Trophoblast cell (in vitro differentiated cells and primary cell): ENCODE measurements at regions not wholly inside any gene's neighbourhood (a gene's known extent, or its start where the extent isn't known, plus 50 kb on each side); places are given as distances from the start of the nearest gene placed in this dataset.
"Not testable (repeated sequence)": the region's sequence is repeated elsewhere in the genome, so short reads cannot be mapped to it uniquely, and the experiment has no call there.

Experiments used
- DNase-seq, 2 donors: peaks; one replicate each; pipeline ENCODE4 v3.0.0-alpha.2; 2016
- H2AFZ ChIP-seq: 2 replicates; pipeline ENCODE4 v1.6.1; 2013; ENCODE audit warnings: low read length, moderate library complexity, mild to moderate bottlenecking; ENCODE audit not compliant: insufficient read depth, poor library complexity
- H2AK5ac ChIP-seq: 2 replicates; pipeline ENCODE4 v1.6.1; 2013; ENCODE audit warnings: mild to moderate bottlenecking, low read length
- H2BK120ac ChIP-seq: 2 replicates; pipeline ENCODE4 v1.6.1; 2013; ENCODE audit warnings: low read length, mild to moderate bottlenecking, moderate library complexity; ENCODE audit not compliant: insufficient read depth, poor library complexity
- H2BK12ac ChIP-seq: 2 replicates; pipeline ENCODE4 v1.6.1; 2013; ENCODE audit warnings: mild to moderate bottlenecking, low read length, moderate library complexity
- H2BK5ac ChIP-seq: 2 replicates; pipeline ENCODE4 v1.6.1; 2013; ENCODE audit warnings: low read length, low read depth, moderate library complexity, mild to moderate bottlenecking; ENCODE audit not compliant: poor library complexity
- H3K14ac ChIP-seq: 2 replicates; pipeline ENCODE4 v1.6.1; 2013; ENCODE audit warnings: mild to moderate bottlenecking, low read length
- H3K18ac ChIP-seq: 2 replicates; pipeline ENCODE4 v1.6.1; 2013; ENCODE audit warnings: mild to moderate bottlenecking, low read length
- H3K23ac ChIP-seq: 2 replicates; pipeline ENCODE4 v1.6.1; 2013; ENCODE audit warnings: low read length
- H3K27ac ChIP-seq: 2 replicates; pipeline ENCODE4 v1.5.1; 2013; ENCODE audit warnings: low read depth, mild to moderate bottlenecking, inconsistent platforms, low read length, moderate library complexity
- H3K27me3 ChIP-seq: 2 replicates; pipeline ENCODE4 v1.6.1; 2013; ENCODE audit warnings: inconsistent platforms, mild to moderate bottlenecking, low read length, moderate library complexity; ENCODE audit not compliant: insufficient read depth
- H3K36me3 ChIP-seq, 2 experiments: 1 replicate in 1 of 2; 2 replicates in 1 of 2; pipeline ENCODE4 v1.6.1; 2013; ENCODE audit warnings: low read length in 2 of 2, mild to moderate bottlenecking in 2 of 2, moderate library complexity in 1 of 2; ENCODE audit not compliant: insufficient read depth in 2 of 2, control insufficient read depth in 1 of 2
- H3K4ac ChIP-seq: 2 replicates; pipeline ENCODE4 v1.6.1; 2013; ENCODE audit warnings: low read depth, mild to moderate bottlenecking, low read length, moderate library complexity
- H3K4me1 ChIP-seq, 2 experiments: 1 replicate in 1 of 2; 2 replicates in 1 of 2; pipeline ENCODE4 v1.6.1; 2013; ENCODE audit warnings: low read length in 2 of 2, mild to moderate bottlenecking in 2 of 2, moderate library complexity in 1 of 2; ENCODE audit not compliant: insufficient read depth in 2 of 2, control insufficient read depth in 1 of 2
- H3K4me2 ChIP-seq: 2 replicates; pipeline ENCODE4 v1.6.1; 2013; ENCODE audit warnings: inconsistent platforms, mild to moderate bottlenecking, low read length, moderate library complexity
- H3K4me3 ChIP-seq: 2 replicates; pipeline ENCODE4 v1.5.1; 2013; ENCODE audit warnings: mild to moderate bottlenecking, low read depth, low read length, inconsistent platforms
- H3K79me1 ChIP-seq: one replicate; pipeline ENCODE4 v1.6.1; 2013; ENCODE audit warnings: low read length
- H3K79me2 ChIP-seq: 2 replicates; pipeline ENCODE4 v1.6.1; 2013; ENCODE audit warnings: low read length, mild to moderate bottlenecking; ENCODE audit not compliant: control insufficient read depth, insufficient read depth, poor library complexity
- H3K9ac ChIP-seq: 2 replicates; pipeline ENCODE4 v1.6.1; 2013; ENCODE audit warnings: mild to moderate bottlenecking, low read length
- H3K9me3 ChIP-seq: 2 replicates; pipeline ENCODE4 v1.6.1; 2013; ENCODE audit warnings: low read depth, mild to moderate bottlenecking, control low read depth, inconsistent platforms, low read length; ENCODE audit not compliant: insufficient read depth
- H4K12ac ChIP-seq: 2 replicates; pipeline ENCODE4 v1.6.1; 2013; ENCODE audit warnings: low read depth, mild to moderate bottlenecking, low read length, moderate library complexity
- H4K8ac ChIP-seq: 2 replicates; pipeline ENCODE4 v1.6.1; 2013; ENCODE audit warnings: low read depth, mild to moderate bottlenecking, low read length, moderate library complexity
- H4K91ac ChIP-seq: one replicate; pipeline ENCODE4 v1.6.1; 2013; ENCODE audit warnings: low read depth, mild to moderate bottlenecking, low read length, moderate library complexity
- WGBS: extraction: QIAGEN DNeasy Blood & Tissue Kit; methylation state at CpG from one replicate; pipeline ENCODE4 v1.1.7; 2013; ENCODE audit warnings: missing lambda C conversion rate; ENCODE audit not compliant: insufficient read length, insufficient coverage; ENCODE audit errors: extremely low coverage; 5-methylcytosine and 5-hydroxymethylcytosine counted together

- H3K27ac ChIP-seq, result no peak overlapping the region
- H2BK120ac ChIP-seq, result no peak overlapping the region
- H3K4me3 ChIP-seq, result no peak overlapping the region
- H3K4me1 ChIP-seq, result no peaks in the 10 kb centered on the region
- no peaks in the 10 kb centered on the region for H3K79me2 ChIP-seq
- no peak for DNase-seq
- H3K14ac ChIP-seq, result no peak overlapping the region
- H4K91ac ChIP-seq, result no peak overlapping the region
- no peak overlapping the region for H4K12ac ChIP-seq
- no peaks in the 10 kb centered on the region for H3K36me3 ChIP-seq
- H2BK5ac ChIP-seq, result no peak overlapping the region
- peak overlapping the region; percentile 22 for H3K9ac ChIP-seq
- no peak overlapping the region for H3K4me2 ChIP-seq
- no CpG with 5 or more reads among the region's 15 CpGs for WGBS
- no peak overlapping the region for H2BK12ac ChIP-seq
- H3K27me3 ChIP-seq, result no peaks in the 10 kb centered on the region
- no peak overlapping the region for H2AK5ac ChIP-seq
- no peak overlapping the region for H4K8ac ChIP-seq
- H3K79me1 ChIP-seq, result no peaks in the 10 kb centered on the region
- H3K9me3 ChIP-seq, result no peaks in the 10 kb centered on the region
- no peak overlapping the region for H2AFZ ChIP-seq
- no peak overlapping the region for H3K18ac ChIP-seq
- no peak overlapping the region for H3K4ac ChIP-seq
- H3K23ac ChIP-seq, result no peak overlapping the region
Measured at GRCh38 chr4:79723507-79723906, 315.5 kb upstream of the GK2 start.

- H3K4ac ChIP-seq, result no peak overlapping the region
- H3K4me3 ChIP-seq, result no peak overlapping the region
Measured at GRCh38 chr4:79700356-79700755, 292.3 kb upstream of the GK2 start.

GRCh38 chr4:79697444-79697843 is 289.4 kb upstream of the GK2 start:
- no peak overlapping the region for H2BK12ac ChIP-seq
- no peak overlapping the region for H4K12ac ChIP-seq
- peak in 1 of 2 donors; percentile 7 for DNase-seq
- no peak overlapping the region for H3K23ac ChIP-seq
- H3K14ac ChIP-seq, result no peak overlapping the region
- H3K4ac ChIP-seq, result no peak overlapping the region
- H3K36me3 ChIP-seq, result no peaks in the 10 kb centered on the region
- no peak overlapping the region for H3K27ac ChIP-seq
- H4K91ac ChIP-seq, result no peak overlapping the region
- H4K8ac ChIP-seq, result no peak overlapping the region
- H3K4me3 ChIP-seq, result no peak overlapping the region
- H3K18ac ChIP-seq, result no peak overlapping the region
- H3K79me2 ChIP-seq, result no peaks in the 10 kb centered on the region
- H3K27me3 ChIP-seq, result no peaks in the 10 kb centered on the region
- no peak overlapping the region for H2AK5ac ChIP-seq
- H3K9ac ChIP-seq, result no peak overlapping the region
- H2AFZ ChIP-seq, result no peak overlapping the region
- H3K9me3 ChIP-seq, result no peaks in the 10 kb centered on the region
- no peaks in the 10 kb centered on the region for H3K4me1 ChIP-seq
- H3K79me1 ChIP-seq, result no peaks in the 10 kb centered on the region
- H2BK5ac ChIP-seq, result no peak overlapping the region
- H3K4me2 ChIP-seq, result no peak overlapping the region
- no peak overlapping the region for H2BK120ac ChIP-seq
- WGBS, result no CpG with 5 or more reads among the region's 4 CpGs

More at GRCh38 chr4:79700356-79700755, 292.3 kb upstream of the GK2 start:
- H3K27ac ChIP-seq, result no peak overlapping the region
- DNase-seq, result peak; percentile 23 to 90
- H3K14ac ChIP-seq, result no peak overlapping the region
- H2BK5ac ChIP-seq, result no peak overlapping the region
- H3K18ac ChIP-seq, result no peak overlapping the region
- H2AFZ ChIP-seq, result no peak overlapping the region
- no peaks in the 10 kb centered on the region for H3K36me3 ChIP-seq
- H4K12ac ChIP-seq, result no peak overlapping the region
- no peaks in the 10 kb centered on the region for H3K4me1 ChIP-seq
- H3K4me2 ChIP-seq, result no peak overlapping the region
- H2BK120ac ChIP-seq, result no peak overlapping the region
- no peaks in the 10 kb centered on the region for H3K9me3 ChIP-seq
- H3K79me2 ChIP-seq, result no peaks in the 10 kb centered on the region
- no peak overlapping the region for H2BK12ac ChIP-seq
- no peak overlapping the region for H3K9ac ChIP-seq
- no peak overlapping the region for H4K8ac ChIP-seq
- H4K91ac ChIP-seq, result no peak overlapping the region
- no peaks in the 10 kb centered on the region for H3K79me1 ChIP-seq
- H2AK5ac ChIP-seq, result no peak overlapping the region
- H3K23ac ChIP-seq, result no peak overlapping the region
- H3K27me3 ChIP-seq, result no peaks in the 10 kb centered on the region

- not testable (repeated sequence) for H3K9ac ChIP-seq, H3K36me3 ChIP-seq, H2AFZ ChIP-seq, H4K91ac ChIP-seq, H3K4ac ChIP-seq, H3K18ac ChIP-seq, H2AK5ac ChIP-seq, H3K27me3 ChIP-seq, H3K23ac ChIP-seq, H2BK5ac ChIP-seq, H2BK120ac ChIP-seq, H4K8ac ChIP-seq, H3K14ac ChIP-seq, H3K4me2 ChIP-seq, H3K79me2 ChIP-seq, H3K79me1 ChIP-seq, H4K12ac ChIP-seq, H3K4me1 ChIP-seq, H2BK12ac ChIP-seq, H3K4me3 ChIP-seq, H3K9me3 ChIP-seq, H3K27ac ChIP-seq
- WGBS, result no CpG with 5 or more reads among the region's 3 CpGs
- DNase-seq, result peak in 1 of 2 donors; percentile 14
Measured at GRCh38 chr4:79696534-79696933, 288.5 kb upstream of the GK2 start.
